Muscle of arm (tissue), 1 donor: ENCODE measurements at regions not wholly inside any gene's neighbourhood (a gene's known extent, or its start where the extent isn't known, plus 50 kb on each side); places are given as distances from the start of the nearest gene placed in this dataset.

ENCODE experiments used
- DNase-seq: peaks from one replicate; pipeline ENCODE4 v3.0.0-alpha.2; 2013

DNA sequence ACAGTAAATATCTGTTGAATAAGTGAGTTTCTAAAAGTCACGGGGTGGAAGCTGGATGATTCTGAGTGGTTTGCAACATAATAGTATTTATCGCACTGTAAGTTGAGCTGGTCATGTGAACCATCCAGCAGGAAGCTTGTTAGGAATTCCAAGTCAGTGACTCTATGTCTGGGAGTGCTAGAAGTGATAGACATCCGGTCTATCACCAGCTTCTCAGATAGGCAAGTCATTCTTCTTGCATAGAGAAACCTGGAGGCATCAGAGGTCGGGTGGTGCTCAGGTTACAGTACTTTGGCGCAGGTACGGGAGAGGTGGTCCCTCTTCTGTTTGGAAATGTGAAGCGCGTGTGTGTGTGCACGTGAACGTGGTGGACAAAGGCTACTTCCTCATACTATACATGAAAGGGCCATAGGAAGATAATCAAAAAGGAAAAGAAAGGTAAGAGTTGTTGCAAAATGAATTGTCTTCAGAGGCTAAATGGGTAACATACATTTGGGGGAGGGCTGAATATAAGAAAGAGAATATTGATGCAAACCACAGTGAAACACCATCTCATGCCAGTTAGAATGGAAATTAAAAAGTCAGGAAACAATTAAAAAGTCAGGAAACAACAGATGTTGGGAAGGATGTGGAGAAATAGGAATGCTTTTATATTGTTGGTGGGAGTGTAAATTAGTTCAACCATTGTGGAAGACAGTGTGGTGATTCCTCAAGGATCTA lies 299.3 kb upstream of the ZFP64 start:
- DNase-seq: no peak

- DNase-seq: no peak
Observed at GRCh38 chr20:52484438-52484837, 292.9 kb upstream of the ZFP64 start.

- no peak for DNase-seq
Observed at GRCh38 chr20:52483382-52483781, 291.8 kb upstream of the ZFP64 start.

DNA sequence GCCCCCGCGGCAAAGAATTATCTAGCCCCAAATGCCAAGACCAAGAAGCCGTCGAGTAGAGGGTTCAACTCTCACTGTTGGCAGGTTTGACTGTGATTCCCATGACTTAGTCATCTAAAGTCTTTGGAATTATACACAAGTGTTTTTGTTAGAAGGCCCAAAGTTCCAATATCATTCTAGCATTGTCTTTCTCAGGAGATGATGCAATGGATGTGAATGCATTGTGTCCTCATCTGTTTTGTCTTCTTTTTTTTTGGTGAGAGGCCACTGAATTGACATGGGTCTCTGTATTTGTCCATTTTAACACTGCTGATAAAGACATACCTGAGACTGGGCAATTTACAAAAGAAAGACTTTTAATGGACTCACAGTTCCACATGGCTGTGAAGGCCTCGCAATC lies 290.5 kb upstream of the ZFP64 start:
- DNase-seq: no peak

DNA sequence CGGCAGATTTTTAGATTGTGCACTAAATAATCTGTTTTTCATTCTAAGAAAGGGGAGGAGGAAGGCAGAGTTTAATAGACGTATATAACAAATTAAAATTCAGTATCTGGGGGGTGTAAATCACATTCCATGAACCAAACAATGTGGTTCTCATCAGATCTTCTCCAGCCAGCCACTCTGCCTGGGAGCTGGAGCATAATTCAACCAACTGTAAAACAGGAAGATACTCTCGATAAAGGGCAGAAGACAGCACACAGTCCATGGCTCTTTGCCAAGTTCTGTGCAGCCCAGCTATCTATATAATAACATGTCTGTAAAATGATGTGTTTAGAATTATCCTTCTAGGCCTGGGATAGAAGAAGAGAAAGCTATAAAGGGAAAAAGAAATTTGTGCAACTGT lies 289.9 kb upstream of the ZFP64 start:
- DNase-seq: no peak

GRCh38 chr20:52476074-52476750 lies 284.6 kb upstream of the ZFP64 start:
- no peak for DNase-seq

DNA sequence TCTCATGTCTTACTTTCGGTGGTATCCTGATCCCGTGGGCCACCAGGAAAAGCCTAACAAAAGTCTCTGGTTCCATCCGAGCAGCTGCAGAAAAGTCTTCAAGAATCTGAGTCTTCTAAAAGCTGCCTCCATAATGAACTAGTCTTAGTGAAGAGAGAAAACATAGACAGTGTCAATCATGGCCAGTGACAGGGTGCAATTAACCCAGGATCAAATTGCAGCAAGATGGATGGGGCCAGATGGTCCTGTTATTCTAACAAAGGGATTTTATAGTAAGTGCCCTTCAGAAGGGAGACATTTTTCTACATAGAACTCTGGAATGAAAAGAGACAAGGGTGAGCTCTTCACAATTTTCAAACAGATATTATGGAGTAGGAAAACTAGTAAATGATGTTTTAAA lies 281.6 kb upstream of the ZFP64 start:
- DNase-seq: no peak

GRCh38 chr20:52470561-52470960 lies 279.0 kb upstream of the ZFP64 start:
- DNase-seq: no peak

DNA sequence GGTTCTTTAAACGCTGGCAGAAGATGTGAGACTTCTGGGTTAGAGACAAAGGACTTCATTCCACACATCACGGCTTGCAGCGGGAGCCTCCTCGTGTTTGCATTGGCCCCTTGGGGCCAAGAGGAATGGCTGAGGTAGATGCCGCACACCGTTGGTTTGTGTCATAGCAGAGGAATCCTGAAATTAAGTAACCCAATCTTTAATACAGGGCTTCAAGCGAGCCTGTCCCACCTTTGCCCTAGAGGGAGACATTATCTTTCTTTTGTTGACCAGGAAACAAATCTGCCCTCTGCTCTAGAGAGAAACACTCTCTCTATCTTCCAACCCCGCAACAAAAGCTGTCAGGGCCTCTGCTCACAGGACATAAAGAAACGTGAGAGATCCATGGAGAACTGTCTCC lies 277.5 kb upstream of the ZFP64 start:
- no peak for DNase-seq

- no peak for DNase-seq
Observed at GRCh38 chr20:52465991-52466390, 274.4 kb upstream of the ZFP64 start.

- no peak for DNase-seq
Observed at GRCh38 chr20:52461582-52461981, 270.0 kb upstream of the ZFP64 start.

GRCh38 chr20:52459150-52459549 lies 267.6 kb upstream of the ZFP64 start:
- no peak for DNase-seq

GRCh38 chr20:52457826-52458225 lies 266.2 kb upstream of the ZFP64 start:
- DNase-seq: no peak

GRCh38 chr20:52454660-52455059 lies 263.1 kb upstream of the ZFP64 start:
- DNase-seq: no peak

DNA sequence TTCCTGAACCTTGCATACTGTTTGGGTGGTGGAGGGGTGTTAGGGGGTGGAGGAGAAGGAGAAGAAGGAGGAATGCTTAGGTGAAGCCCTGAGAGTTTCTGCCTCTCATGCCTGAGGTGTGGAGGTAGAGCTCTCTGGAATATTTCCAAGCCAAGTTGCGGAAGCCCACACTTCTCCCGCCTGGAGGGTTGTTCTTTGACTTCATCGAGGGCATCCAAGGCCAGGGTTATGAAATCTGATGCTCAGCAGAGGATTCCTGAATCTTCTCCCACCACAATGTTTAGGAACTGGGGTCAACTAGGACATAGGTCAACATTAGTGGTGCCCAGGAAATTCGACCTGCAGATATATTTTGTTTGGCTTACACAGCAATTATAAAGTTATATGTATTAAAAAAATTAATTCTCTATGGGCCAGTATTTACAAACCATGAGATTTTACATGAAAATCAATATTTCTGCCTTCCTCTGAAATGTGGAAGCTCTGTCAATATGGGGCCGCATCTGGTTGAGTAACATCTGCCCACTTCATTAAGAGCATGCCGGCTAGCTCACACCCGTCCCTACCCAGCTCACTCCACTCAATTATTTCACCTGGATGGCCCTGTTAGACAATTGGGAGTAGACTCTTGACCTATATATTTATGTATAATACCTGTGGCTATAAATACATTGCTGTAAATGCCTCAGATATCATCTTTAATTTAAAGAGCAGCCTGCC lies 257.1 kb upstream of the ZFP64 start:
- DNase-seq: no peak

DNA sequence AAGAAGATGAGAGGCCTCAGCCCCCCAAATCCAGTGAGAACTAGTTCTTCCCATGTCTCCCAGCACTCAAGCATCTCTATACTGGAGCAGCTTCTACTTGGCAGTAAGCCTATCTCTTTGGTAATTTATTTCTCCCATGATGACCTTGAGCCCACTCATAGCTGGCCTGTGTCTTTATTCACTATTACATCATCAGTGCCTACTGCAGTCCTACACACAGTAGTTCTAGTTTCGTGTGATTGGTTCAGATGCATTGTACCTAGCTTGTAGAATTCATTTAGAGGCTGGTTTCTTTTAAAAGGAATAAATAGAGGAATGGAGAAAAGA lies 255.6 kb upstream of the ZFP64 start:
- DNase-seq: no peak

DNA sequence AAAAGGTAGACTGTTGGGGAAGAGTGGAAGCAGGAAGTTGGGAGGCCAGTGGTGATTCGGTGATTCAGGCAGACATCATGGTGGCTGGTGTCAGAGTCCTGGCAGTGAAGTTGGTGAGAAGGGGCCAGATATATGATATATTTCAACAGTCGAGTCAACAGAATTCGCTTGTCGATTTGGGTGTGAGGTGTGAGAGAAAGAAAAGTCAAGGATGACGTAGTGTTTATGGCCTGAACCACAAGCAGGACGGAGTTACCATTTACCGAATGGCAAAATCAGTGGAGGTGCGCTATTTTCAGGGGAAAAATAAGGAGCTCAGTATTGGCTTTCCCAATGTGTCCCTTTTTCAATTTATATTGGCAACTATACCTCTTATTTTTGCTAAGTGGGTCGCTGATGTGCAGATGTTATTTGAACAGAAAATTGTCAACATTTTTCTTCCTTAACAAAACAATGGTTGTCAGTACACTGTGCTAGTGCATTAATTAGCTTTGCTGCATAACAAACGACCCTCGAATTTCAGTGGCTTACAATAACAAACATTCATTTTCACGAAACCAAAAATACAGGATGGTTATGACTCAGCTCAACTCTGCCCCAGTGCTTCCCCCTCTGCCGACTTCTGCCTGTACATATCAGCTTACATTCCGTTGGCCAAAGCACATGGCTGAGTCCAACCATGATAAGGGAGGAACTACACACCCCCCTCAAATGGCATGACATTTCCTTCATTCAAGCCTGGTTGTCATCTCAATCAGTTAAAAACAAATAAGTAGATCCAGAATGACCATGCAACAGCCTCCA lies 255.0 kb upstream of the ZFP64 start:
- no peak for DNase-seq

GRCh38 chr20:52444455-52444854 lies 252.9 kb upstream of the ZFP64 start:
- DNase-seq: no peak

GRCh38 chr20:52443874-52444273 lies 252.3 kb upstream of the ZFP64 start:
- DNase-seq: no peak

DNA sequence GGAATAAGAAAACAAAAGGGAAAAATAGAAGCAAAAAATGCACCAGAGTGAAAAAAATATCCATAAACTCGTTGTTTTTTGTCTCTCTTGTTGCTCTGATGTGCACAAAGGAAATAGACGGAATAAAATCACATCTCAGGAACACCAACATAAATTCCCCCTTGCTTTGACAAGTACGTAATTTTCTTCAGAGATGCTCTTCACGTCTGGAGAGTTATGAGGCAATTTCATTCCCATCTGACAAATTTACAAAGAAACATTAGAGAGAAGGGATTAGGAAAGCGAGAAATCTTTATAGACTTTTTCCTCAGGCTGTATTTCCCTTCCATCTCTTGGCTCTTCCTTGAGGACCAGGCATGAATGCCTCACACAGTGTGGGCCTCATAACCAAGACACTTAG lies 250.1 kb upstream of the ZFP64 start:
- no peak for DNase-seq

GRCh38 chr20:52439375-52439774 lies 247.8 kb upstream of the ZFP64 start:
- DNase-seq: no peak

- DNase-seq: no peak
Observed at GRCh38 chr20:52438326-52438963, 246.9 kb upstream of the ZFP64 start.
